ENCODE measurements at regions not wholly inside any gene's neighbourhood (a gene's known extent, or its start where the extent isn't known, plus 50 kb on each side); places are given as distances from the start of the nearest gene placed in this dataset.

DNA sequence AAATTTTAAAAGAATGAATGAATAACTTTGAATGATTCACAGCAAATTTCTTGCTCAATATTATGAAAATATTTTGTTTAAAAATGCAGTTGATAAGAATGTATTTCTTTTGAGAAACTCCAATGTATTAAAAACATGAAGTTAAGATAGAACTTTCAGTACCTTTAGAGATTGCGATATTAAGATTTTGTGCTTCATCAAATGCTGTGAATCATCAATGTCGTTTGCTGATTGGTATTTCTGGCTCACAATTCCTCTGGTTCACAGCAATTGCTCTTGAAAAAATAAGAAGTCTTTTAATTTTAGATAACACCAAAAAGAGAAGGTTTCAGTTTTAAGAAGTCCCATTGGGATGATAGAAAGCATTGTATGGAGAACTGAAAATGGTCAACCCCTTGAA lies 228.7 kb downstream of the IKZF2 start:
- Histone ChIP-seq H3K4me1 (ENCODE audit: control insufficient read depth, insufficient read depth, low read length) (no peaks in the 10 kb centered on the region), H3K4me3 (ENCODE audit: low read length) (no peak overlapping the region), H3K36me3 (ENCODE audit: control insufficient read depth, insufficient read depth, low read length) (no peaks in the 10 kb centered on the region), H3K27me3 (ENCODE audit: control insufficient read depth, insufficient read depth, low read length) (no peaks in the 10 kb centered on the region), H3K27ac (ENCODE audit: low read length) (no peak overlapping the region), H3K9me3 (ENCODE audit: control insufficient read depth, insufficient read depth, low read length) (peaks cover 3% of the 10 kb centered on the region)
- WGBS (ENCODE audit: insufficient coverage) = 91% methylated on average over 2 of the region's 2 CpGs
- no peak overlapping the region for H3K4me3 Mint-ChIP-seq
- no peak overlapping the region for H3K27ac Mint-ChIP-seq
- peaks cover 2 to 3% of the 10 kb centered on the region in 2 donors for H3K9me3 Mint-ChIP-seq
- H3K4me1 Mint-ChIP-seq = peaks cover 6% of the 10 kb centered on the region in 2 donors
- no peaks in the 10 kb centered on the region for H3K27me3 Mint-ChIP-seq (ENCODE audit: low read depth in 2 of 2)
- DNase-seq (no peak), ATAC-seq (no peak)
- intact Hi-C loops (cut with micrococcal nuclease) = no loop called here
- TF ChIP-seq, protein P1, sequence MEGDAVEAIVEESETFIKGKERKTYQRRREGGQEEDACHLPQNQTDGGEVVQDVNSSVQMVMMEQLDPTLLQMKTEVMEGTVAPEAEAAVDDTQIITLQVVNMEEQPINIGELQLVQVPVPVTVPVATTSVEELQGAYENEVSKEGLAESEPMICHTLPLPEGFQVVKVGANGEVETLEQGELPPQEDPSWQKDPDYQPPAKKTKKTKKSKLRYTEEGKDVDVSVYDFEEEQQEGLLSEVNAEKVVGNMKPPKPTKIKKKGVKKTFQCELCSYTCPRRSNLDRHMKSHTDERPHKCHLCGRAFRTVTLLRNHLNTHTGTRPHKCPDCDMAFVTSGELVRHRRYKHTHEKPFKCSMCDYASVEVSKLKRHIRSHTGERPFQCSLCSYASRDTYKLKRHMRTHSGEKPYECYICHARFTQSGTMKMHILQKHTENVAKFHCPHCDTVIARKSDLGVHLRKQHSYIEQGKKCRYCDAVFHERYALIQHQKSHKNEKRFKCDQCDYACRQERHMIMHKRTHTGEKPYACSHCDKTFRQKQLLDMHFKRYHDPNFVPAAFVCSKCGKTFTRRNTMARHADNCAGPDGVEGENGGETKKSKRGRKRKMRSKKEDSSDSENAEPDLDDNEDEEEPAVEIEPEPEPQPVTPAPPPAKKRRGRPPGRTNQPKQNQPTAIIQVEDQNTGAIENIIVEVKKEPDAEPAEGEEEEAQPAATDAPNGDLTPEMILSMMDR (IDR thresholded peaks at IDR 0.05) = no peak
- H3K36me3 Mint-ChIP-seq = no peaks in the 10 kb centered on the region

DNA sequence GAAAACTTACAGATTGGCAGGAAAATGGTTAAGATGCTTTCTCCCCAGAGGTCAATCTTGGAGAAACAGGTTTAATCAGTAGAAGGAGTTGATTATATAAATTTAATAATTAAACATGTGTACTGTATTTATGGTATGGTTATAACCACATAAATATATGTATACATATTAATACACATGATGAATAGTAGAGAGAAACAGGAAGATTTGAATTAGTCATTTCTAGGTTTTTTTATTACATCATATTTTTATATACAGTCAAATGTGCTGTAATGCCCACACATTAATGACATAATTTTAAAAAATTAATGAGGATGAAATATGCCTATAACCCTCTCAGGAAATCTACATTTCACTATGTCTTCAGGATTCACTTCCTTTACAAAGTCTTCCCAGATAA lies 229.7 kb downstream of the IKZF2 start:
- Histone ChIP-seq H3K36me3 (ENCODE audit: control insufficient read depth, insufficient read depth, low read length) (no peaks in the 10 kb centered on the region), H3K27me3 (ENCODE audit: control insufficient read depth, insufficient read depth, low read length) (no peaks in the 10 kb centered on the region), H3K4me3 (ENCODE audit: low read length) (no peak overlapping the region), H3K9me3 (ENCODE audit: control insufficient read depth, insufficient read depth, low read length) (peaks cover 3% of the 10 kb centered on the region), H3K27ac (ENCODE audit: low read length) (no peak overlapping the region), H3K4me1 (ENCODE audit: control insufficient read depth, insufficient read depth, low read length) (no peaks in the 10 kb centered on the region)
- no peak overlapping the region for H3K27ac Mint-ChIP-seq
- TF ChIP-seq, protein P1 (IDR thresholded peaks at IDR 0.05) = no peak
- peaks cover 2 to 3% of the 10 kb centered on the region in 2 donors for H3K9me3 Mint-ChIP-seq
- no peaks in the 10 kb centered on the region for H3K36me3 Mint-ChIP-seq
- DNase-seq (no peak), ATAC-seq (no peak)
- no peaks in the 10 kb centered on the region for H3K27me3 Mint-ChIP-seq (ENCODE audit: low read depth in 2 of 2)
- H3K4me3 Mint-ChIP-seq = no peak overlapping the region
- peaks cover 6% of the 10 kb centered on the region in 2 donors for H3K4me1 Mint-ChIP-seq
- intact Hi-C loops (cut with micrococcal nuclease) = no loop called here

DNA sequence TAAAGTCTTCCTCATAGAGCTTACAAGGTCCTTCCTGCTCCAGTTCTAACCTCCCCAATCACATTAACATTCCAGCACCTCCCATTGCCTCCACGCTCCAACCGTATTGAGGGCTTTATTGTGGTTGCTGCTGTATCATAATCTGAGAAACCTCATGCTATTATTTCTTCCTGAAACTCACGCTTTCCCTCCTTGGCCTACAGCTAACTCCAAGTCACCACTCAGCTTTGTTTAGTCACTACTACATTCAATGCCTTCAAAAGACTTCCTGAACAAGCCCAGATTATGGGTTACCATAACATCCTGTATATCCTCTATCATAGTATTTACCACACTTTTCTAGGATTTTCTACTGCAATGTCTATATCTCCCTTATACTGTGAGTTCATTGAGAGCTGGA lies 230.4 kb downstream of the IKZF2 start:
- TF ChIP-seq, protein P1 (IDR thresholded peaks at IDR 0.05) = no peak
- Histone ChIP-seq H3K27ac (ENCODE audit: low read length) (no peak overlapping the region), H3K4me1 (ENCODE audit: control insufficient read depth, insufficient read depth, low read length) (no peaks in the 10 kb centered on the region), H3K9me3 (ENCODE audit: control insufficient read depth, insufficient read depth, low read length) (peaks cover 3% of the 10 kb centered on the region), H3K36me3 (ENCODE audit: control insufficient read depth, insufficient read depth, low read length) (no peaks in the 10 kb centered on the region), H3K4me3 (ENCODE audit: low read length) (no peak overlapping the region), H3K27me3 (ENCODE audit: control insufficient read depth, insufficient read depth, low read length) (no peaks in the 10 kb centered on the region)
- H3K4me1 Mint-ChIP-seq = peaks cover 6% of the 10 kb centered on the region in 2 donors
- no peaks in the 10 kb centered on the region for H3K27me3 Mint-ChIP-seq (ENCODE audit: low read depth in 2 of 2)
- no peak for DNase-seq
- intact Hi-C loops (cut with micrococcal nuclease) = no loop called here
- no peaks in the 10 kb centered on the region for H3K36me3 Mint-ChIP-seq
- H3K4me3 Mint-ChIP-seq = no peak overlapping the region
- no peak for ATAC-seq
- no peak overlapping the region for H3K27ac Mint-ChIP-seq
- whole genome bisulfite sequencing (ENCODE audit: insufficient coverage) = 51% methylated on average over 3 of the region's 3 CpGs
- peaks cover 2 to 3% of the 10 kb centered on the region in 2 donors for H3K9me3 Mint-ChIP-seq

DNA sequence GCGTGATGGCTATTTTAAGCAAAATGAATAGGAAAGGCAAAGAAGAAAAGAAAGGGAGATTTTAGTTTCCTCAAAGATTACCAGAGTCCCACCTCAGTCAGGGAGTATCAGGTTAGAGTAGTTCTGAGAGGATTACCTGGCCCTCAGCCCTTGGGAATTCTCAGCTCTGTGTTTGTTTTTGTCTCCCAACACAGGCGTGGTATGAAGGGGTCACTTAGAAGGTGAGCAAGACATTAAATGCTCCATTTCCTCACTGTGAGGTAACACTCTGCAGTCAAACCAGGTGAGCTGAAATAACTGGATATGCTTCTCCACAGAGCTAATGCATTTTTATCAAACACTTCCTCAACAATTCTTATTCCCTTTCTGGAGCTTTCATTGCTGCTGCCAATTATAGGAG lies 232.2 kb downstream of the IKZF2 start:
- Mint-ChIP-seq H3K4me3 (no peak overlapping the region), H3K4me1 (peaks cover 6 to 11% of the 10 kb centered on the region in 2 donors), H3K36me3 (no peaks in the 10 kb centered on the region), H3K27ac (no peak overlapping the region), H3K27me3 (ENCODE audit: low read depth in 2 of 2) (no peaks in the 10 kb centered on the region), H3K9me3 (no peaks in the 10 kb centered on the region)
- ATAC-seq (no peak), DNase-seq (no peak)
- Histone ChIP-seq H3K9me3 (ENCODE audit: control insufficient read depth, insufficient read depth, low read length) (no peaks in the 10 kb centered on the region), H3K4me1 (ENCODE audit: control insufficient read depth, insufficient read depth, low read length) (no peaks in the 10 kb centered on the region), H3K27ac (ENCODE audit: low read length) (no peak overlapping the region), H3K36me3 (ENCODE audit: control insufficient read depth, insufficient read depth, low read length) (no peaks in the 10 kb centered on the region), H3K27me3 (ENCODE audit: control insufficient read depth, insufficient read depth, low read length) (no peaks in the 10 kb centered on the region), H3K4me3 (ENCODE audit: low read length) (no peak overlapping the region)
- TF ChIP-seq, protein P1 (IDR thresholded peaks at IDR 0.05) = no peak
- 91% methylated on average over 2 of the region's 2 CpGs for WGBS (ENCODE audit: insufficient coverage)
- intact Hi-C loops (cut with micrococcal nuclease) = no loop called here

Measured in natural killer cell (primary cell).